HEK293T (cell line): ENCODE measurements at regions not wholly inside any gene's neighbourhood (a gene's known extent, or its start where the extent isn't known, plus 50 kb on each side); places are given as distances from the start of the nearest gene placed in this dataset.

Source experiments
- ELF4 ChIP-seq: fragments of 450-650 bp; IDR thresholded peaks from 2 replicates; pipeline ENCODE4 v1.6.1; 2017; ENCODE audit warnings: antibody characterized with exemption
- FOXK2 ChIP-seq: fragments of 450-650 bp; IDR thresholded peaks from 2 replicates; pipeline ENCODE4 v1.6.1; 2016; ENCODE audit warnings: mild to moderate bottlenecking
- HDGF ChIP-seq: fragments of 450-650 bp; IDR thresholded peaks from 2 replicates; pipeline ENCODE4 v1.6.1; 2017; ENCODE audit warnings: antibody characterized with exemption, borderline replicate concordance
- PKNOX1 ChIP-seq: fragments of 450-650 bp; IDR thresholded peaks from 2 replicates; pipeline ENCODE4 v1.6.1; 2016
- SUZ12 ChIP-seq: fragments of 450-650 bp; IDR thresholded peaks from 2 replicates; pipeline ENCODE4 v1.6.1; 2016; ENCODE audit warnings: mild to moderate bottlenecking
- TARDBP ChIP-seq: fragments of 450-650 bp; IDR thresholded peaks from 2 replicates; pipeline ENCODE4 v1.6.1; 2016
- ZNF384 ChIP-seq: fragments of 450-650 bp; IDR thresholded peaks from 2 replicates; pipeline ENCODE4 v1.6.1; 2016

- no peak for TF ChIP-seq HDGF
- no peak for TF ChIP-seq SUZ12
- no peak for TF ChIP-seq FOXK2
- no peak for TF ChIP-seq ELF4
- no peak for TF ChIP-seq PKNOX1
- no peak for TF ChIP-seq TARDBP
- TF ChIP-seq ZNF384: no peak
Measured at GRCh38 chr5:50564079-50564478, 102.4 kb upstream of the PARP8 start.
